MM.1S (cell line): ENCODE measurements at regions not wholly inside any gene's neighbourhood (a gene's known extent, or its start where the extent isn't known, plus 50 kb on each side); places are given as distances from the start of the nearest gene placed in this dataset.

Experiments
- EZH2 ChIP-seq: fragments of 300-600 bp; sonication (generic); optimal IDR thresholded peaks from 2 replicates; pipeline ENCODE3; 2017; ENCODE audit warnings: low read depth, mild to moderate bottlenecking, antibody characterized with exemption, low read length, mixed read lengths
- EZH2phosphoT487 ChIP-seq: fragments of 300-600 bp; sonication (generic); IDR thresholded peaks from 2 replicates; pipeline ENCODE4 v1.6.1; 2018; ENCODE audit warnings: antibody characterized with exemption, low read length
- TF ChIP-seq, protein P1 (sequence below): fragments of 300-600 bp; sonication (generic); IDR thresholded peaks from 2 replicates; pipeline ENCODE4 v1.5.1; 2016; ENCODE audit warnings: antibody characterized with exemption, low read length, mixed read lengths

DNA sequence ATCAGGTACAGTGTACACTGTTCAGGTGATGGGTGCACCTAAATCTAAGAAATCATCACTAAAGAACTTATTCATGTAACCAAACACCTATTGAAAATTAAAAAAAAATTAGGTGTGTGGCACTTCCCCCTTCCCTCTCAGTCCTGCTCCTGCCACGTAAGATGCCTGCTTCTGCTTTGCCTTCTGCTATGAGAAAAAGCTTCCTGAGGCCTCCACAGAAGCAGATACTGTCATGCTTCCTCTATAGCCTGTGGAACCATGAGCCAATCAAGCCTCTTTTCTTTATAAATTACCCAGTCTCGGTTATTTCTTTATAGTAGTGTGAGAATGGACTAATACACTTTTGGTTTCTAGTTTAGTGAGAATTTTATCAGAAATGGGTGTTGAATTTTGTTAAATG lies 459.8 kb upstream of the DIPK2B start:
- TF ChIP-seq EZH2 (no peak), EZH2phosphoT487 (no peak)
- TF ChIP-seq, protein P1, sequence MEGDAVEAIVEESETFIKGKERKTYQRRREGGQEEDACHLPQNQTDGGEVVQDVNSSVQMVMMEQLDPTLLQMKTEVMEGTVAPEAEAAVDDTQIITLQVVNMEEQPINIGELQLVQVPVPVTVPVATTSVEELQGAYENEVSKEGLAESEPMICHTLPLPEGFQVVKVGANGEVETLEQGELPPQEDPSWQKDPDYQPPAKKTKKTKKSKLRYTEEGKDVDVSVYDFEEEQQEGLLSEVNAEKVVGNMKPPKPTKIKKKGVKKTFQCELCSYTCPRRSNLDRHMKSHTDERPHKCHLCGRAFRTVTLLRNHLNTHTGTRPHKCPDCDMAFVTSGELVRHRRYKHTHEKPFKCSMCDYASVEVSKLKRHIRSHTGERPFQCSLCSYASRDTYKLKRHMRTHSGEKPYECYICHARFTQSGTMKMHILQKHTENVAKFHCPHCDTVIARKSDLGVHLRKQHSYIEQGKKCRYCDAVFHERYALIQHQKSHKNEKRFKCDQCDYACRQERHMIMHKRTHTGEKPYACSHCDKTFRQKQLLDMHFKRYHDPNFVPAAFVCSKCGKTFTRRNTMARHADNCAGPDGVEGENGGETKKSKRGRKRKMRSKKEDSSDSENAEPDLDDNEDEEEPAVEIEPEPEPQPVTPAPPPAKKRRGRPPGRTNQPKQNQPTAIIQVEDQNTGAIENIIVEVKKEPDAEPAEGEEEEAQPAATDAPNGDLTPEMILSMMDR = no peak
